Occipital lobe (tissue), 2 donors: ENCODE measurements at regions not wholly inside any gene's neighbourhood (a gene's known extent, or its start where the extent isn't known, plus 50 kb on each side); places are given as distances from the start of the nearest gene placed in this dataset. TPM values are rescaled to one million over a fixed set of nuclear protein-coding genes. Genes with fewer than 3 reads are reported as not detected.

Experiments used
- DNase-seq: peaks from one replicate; lab custom pipeline; 2025; lab: John Stamatoyannopoulos, UW
- small RNA-seq: library from RNA; depleted of rRNA; stranded (forward); fragments of <200 nt; gene quantifications from one replicate; pipeline ENCODE3, GENCODE V24; 2014

DNA sequence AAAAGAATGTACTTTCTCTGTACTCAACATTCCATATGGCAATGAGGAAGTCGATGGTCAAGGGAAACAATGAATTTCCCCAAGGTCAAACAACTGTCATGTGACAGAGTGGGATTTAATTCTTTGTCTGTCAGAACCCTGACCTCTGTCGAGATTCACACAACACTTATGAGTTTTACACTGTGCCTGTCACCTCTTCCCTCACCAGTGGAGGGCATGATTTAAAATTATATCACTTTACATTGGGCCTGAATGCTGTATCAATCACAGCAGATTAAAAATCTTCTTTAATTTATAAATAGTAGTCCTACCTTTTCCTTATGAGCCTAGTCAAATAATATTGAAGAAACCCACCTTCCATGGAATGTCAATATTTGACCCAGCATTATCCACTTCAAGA lies 276.7 kb downstream of the CDH10 start:
- DNase-seq = no peak

DNA sequence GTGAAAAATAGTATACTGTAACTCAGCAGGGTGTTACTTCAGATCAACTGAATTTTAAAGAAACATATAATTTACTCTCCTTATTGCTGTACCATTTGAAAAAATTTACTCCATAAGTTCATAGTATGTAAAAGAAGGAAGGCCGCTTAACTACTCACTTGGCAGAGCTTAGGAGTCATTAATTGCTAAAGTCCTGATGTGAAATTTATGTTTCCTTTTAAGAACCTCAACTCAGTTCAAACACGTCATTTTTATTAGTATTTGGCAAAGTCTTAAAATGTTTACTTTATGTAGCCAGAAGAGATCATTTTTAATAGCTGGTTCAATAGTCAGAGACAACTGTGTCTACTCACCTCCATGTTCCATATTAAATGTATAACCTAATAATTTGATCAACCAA lies 268.6 kb downstream of the CDH10 start:
- no peak for DNase-seq

- DNase-seq = no peak
These were observed 268.2 kb downstream of the CDH10 start for GRCh38 chr5:24376616-24377015.

DNA sequence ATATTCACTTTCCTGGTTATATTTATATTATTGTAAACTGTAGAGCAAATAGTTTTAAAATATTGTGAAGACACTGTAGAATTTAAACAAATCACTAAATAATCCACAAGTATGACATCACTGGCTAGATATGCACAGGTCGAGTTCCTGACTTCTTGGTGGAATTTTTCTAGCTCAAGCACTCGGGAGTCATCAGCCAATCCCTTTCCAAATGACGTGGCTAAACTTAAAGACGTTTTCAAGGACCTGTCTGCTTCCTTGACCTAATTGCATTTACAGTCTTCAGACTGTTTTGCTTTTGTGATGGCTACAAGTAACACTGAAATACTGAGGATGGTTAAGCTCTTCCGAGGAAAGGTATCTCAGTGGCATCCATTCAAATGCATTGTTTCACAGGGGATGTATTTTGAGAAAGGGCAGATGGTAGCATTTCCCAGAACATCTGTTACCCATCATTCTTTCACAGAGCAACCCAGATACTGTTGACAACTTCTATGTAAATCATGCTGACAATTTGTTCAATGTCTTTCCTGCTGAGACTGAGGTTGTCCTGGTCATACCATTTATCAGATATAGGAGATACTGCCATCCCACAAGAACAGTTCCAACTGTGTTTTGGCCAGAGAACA lies 262.8 kb downstream of the CDH10 start:
- no peak for DNase-seq

- no peak for DNase-seq
These were observed 259.7 kb downstream of the CDH10 start for GRCh38 chr5:24385070-24385469.

- DNase-seq = no peak
These were observed 259.2 kb downstream of the CDH10 start for GRCh38 chr5:24385617-24386016.

DNA sequence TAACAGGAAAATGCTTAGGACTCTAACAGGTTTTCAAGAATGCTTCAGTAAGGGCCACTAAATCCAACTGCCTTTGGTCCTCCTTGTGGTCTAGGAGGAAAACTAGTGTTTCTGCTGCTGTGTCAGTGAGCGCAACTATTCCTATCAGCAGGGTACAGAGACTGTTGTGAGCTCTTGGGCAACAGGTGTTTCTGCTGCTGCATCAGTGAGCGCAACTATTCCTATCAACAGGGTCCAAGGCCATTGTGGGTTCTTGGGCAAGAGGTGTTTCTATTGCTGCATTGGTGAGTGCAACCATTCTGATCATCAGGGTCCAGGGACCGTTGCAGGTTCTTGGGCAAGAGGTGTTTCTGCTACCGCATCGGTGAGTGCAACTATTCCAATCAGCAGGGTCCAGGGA lies 256.3 kb downstream of the CDH10 start:
- DNase-seq = no peak

GRCh38 chr5:24389968-24390367 lies 254.8 kb downstream of the CDH10 start:
- no peak for DNase-seq

- DNase-seq = no peak
These were observed 253.0 kb downstream of the CDH10 start for GRCh38 chr5:24391816-24392215.

DNA sequence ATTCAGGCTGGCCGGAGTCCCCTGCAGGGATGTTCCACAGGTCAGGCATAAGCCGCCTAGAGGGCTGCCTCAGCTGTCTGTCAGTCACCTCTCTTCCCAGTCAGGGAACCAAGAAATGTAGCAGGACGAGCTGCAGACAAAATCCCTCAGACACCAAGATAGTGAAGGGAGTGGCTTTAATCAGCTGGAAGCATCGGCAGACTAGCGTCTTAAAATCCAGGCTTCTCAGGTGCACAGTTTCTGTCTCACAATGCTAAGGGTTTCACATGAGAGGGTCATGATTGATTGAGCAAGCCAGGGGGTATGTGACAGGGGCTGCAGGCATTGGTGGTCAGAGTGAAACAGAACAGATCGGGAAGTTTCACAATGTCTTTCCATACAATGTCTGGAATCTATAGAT lies 247.2 kb downstream of the CDH10 start:
- DNase-seq = no peak

- no peak for DNase-seq
These were observed 243.0 kb downstream of the CDH10 start for GRCh38 chr5:24401773-24402172.

DNA sequence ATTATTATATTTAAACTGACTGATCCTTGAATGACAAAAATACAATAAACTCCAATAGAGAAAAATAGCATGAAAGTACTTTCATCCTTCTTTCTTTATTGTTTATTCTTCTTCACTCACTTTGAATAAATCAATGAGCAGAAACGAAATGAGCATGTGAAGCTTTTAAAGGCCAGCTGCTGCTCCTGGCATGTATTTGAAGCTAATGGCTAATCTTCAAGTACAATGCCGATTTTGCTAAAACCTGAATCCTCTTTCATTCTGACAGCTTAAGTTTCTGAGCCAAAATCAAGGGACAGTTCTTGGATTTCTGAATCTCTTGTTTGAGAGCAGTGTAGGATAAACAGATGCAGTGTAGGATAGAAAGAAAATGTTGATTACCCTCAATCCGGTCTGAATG lies 237.3 kb downstream of the CDH10 start:
- no peak for DNase-seq

- no peak for DNase-seq
These were observed 216.4 kb downstream of the CDH10 start for GRCh38 chr5:24428345-24428744.

DNA sequence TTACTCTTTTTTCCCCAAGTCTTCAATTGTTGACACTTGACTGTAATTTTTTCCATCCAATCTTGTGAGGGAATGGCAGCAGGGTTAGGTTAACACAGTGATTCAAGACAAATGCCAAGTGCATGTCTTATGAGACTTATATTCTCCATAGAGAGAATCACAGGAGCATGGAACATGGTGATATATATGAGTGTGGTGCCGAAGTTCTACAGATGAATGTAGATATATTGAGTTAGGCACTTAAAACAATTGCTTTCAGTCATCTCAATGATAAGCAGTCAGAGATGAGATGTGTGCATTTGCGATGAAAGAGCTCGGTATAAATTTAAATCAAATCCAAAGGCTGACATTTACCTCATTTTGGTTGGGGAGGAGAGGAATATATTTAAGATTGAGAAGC lies 211.2 kb downstream of the CDH10 start:
- DNase-seq = no peak

Small RNA genes in the stretch of these regions (small RNA-seq; reads per million reads assigned to genes)
- gene AC026784.1 (not detected), gene RF00019 (not detected), gene RF00561 (not detected)
